Activated naive CD4-positive, alpha-beta T cell treated with anti-CD3 and anti-CD28 coated beads, Interleukin-2, amount 50 U/mL, for 72 hours (primary cell): ENCODE measurements at regions not wholly inside any gene's neighbourhood (a gene's known extent, or its start where the extent isn't known, plus 50 kb on each side); places are given as distances from the start of the nearest gene placed in this dataset.

Experiments used
- ATAC-seq, 2 donors: fragments of 150-1000 bp; cut with Tn5 transposase; 2 replicates each; pipeline ENCODE4 v1.10.0; 2021; ENCODE audit warnings: mild to moderate bottlenecking in 2 of 2, moderate library complexity in 2 of 2
- DNase-seq, 2 donors: peaks; one replicate each; pipeline ENCODE4 v3.0.0; 2021 to 2022; ENCODE audit warnings: low spot score in 2 of 2
- H3K27ac Mint-ChIP-seq, 2 donors: one replicate each; pipeline ENCODE4 v1.8.0; 2022; ENCODE audit warnings: mild to moderate bottlenecking in 2 of 2, mixed read lengths in 2 of 2
- H3K36me3 Mint-ChIP-seq, 2 donors: one replicate each; pipeline ENCODE4 v1.8.0; 2022; ENCODE audit warnings: mixed read lengths in 2 of 2
- H3K9me3 Mint-ChIP-seq, 2 donors: one replicate each; pipeline ENCODE4 v1.8.0; 2022; ENCODE audit warnings: mixed read lengths in 2 of 2

DNA sequence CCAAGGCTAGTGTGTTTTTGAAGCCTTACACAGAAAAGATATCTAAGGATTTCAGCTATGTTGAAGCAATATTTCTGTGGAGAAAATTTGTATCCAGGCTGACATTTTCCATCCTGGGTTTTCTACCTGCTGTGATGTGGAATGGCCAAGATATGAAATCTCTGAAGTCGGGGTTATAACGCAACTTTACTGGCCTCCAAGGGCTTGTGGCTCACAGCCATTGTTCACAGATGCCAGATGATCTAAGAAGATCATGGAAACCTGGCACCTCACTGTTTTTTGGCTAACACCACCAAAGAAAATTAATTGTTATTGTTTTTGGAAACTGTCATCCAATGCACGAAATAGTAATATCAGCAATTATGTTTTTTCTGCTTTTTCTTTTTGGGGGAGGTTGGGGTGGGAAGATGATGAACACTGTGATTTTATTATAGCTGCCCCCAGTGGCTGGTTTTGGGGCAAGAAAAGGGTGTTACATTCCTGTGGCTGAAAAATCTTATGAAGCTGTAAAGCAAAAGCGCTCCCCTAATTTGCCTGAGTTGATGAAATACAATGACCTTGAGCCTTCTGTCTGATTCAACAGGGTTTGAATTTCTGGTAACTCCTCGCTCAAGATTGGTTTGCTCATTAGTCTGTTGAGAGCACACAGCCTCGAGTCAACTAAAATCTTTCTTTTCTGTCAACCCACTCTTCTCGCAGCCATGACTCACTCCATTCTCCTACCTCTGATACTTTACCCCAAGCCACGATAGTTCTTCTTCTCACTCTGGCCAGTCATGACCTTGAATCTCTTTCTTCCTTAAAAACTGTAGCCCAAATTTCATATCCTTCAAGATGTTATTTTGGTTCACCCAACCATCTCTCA is 236.7 kb downstream of the PAX1 start:
- ATAC-seq: no peak
- H3K9me3 Mint-ChIP-seq: peaks cover 11 to 15% of the 10 kb centered on the region in 2 donors
- peaks cover 4% of the 10 kb centered on the region in 2 donors for H3K36me3 Mint-ChIP-seq
- H3K27ac Mint-ChIP-seq: no peak overlapping the region
- no peak for DNase-seq

GRCh38 chr20:21936720-21937380 is 231.4 kb downstream of the PAX1 start:
- peaks cover 0 to 3% of the 10 kb centered on the region in 2 donors for H3K9me3 Mint-ChIP-seq
- no peaks in the 10 kb centered on the region for H3K36me3 Mint-ChIP-seq
- no peak for DNase-seq
- no peak overlapping the region for H3K27ac Mint-ChIP-seq
- no peak for ATAC-seq

GRCh38 chr20:21936261-21936660 is 230.8 kb downstream of the PAX1 start:
- DNase-seq: no peak
- Mint-ChIP-seq H3K27ac (no peak overlapping the region), H3K9me3 (peaks cover 0 to 3% of the 10 kb centered on the region in 2 donors), H3K36me3 (no peaks in the 10 kb centered on the region)
- ATAC-seq: no peak

DNA sequence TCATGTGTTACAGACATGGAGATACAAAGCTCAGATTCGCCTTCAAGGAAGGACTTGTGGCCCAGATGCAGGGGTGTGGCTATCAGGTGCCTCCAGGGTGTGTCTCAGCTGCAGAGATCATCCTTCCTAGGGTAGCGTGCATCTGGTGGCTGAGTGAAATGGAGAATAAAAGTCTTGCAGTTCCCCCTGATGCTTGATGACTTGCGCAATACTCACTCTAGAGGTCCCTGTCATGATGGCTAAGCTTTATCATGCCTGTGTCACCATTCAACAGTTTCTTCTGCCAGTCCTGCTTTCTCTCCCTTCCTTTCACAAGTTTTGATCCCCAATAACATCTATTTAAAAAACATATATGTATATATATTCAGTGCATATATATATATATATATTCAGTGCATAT is 228.1 kb downstream of the PAX1 start:
- no peaks in the 10 kb centered on the region for H3K36me3 Mint-ChIP-seq
- peaks cover 0 to 4% of the 10 kb centered on the region in 2 donors for H3K9me3 Mint-ChIP-seq
- DNase-seq (no peak), ATAC-seq (no peak)
- no peak overlapping the region for H3K27ac Mint-ChIP-seq

DNA sequence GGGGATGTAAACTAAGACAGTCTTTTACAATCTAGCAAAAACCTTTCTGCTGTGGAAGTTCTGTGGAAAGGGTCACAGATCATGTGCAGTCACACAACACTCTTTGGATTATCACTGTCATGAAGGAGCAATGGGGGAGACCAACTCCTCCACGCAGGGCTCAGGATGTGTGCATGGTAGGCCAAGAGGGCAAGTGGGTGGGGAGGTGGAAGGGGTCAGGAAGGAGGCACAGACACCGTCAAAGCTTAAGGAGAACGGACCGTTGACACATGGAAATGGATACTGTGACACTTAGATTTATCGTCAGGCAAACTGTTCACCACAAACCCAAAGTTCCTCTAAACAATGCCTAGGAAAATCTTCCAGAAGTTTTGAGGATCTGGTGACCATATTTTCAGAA is 215.8 kb downstream of the PAX1 start:
- DNase-seq (no peak), ATAC-seq (no peak)
- H3K36me3 Mint-ChIP-seq: no peaks in the 10 kb centered on the region
- no peak overlapping the region for H3K27ac Mint-ChIP-seq
- peaks cover 17 to 27% of the 10 kb centered on the region in 2 donors for H3K9me3 Mint-ChIP-seq

DNA sequence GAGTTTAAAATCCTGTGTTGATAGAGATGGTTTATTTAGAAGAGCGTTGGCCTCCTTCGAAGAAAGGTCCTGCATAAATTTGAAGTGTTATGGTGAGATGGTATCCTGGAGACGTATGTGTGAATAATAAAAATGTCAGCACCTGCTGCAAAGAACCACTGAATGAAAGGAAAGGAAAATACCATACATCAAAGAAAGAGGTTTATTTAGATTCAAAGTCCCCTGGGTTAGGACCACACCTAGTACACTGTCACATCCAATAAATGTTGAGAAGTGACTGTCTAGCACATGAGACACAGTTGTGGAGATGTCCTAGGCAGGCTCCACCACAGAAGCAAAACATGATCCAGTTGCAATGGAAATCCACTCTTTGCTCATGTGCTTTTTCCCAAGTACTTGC is 214.7 kb downstream of the PAX1 start:
- no peak for DNase-seq
- Mint-ChIP-seq H3K9me3 (peaks cover 12 to 20% of the 10 kb centered on the region in 2 donors), H3K27ac (no peak overlapping the region), H3K36me3 (no peaks in the 10 kb centered on the region)
- no peak for ATAC-seq

DNA sequence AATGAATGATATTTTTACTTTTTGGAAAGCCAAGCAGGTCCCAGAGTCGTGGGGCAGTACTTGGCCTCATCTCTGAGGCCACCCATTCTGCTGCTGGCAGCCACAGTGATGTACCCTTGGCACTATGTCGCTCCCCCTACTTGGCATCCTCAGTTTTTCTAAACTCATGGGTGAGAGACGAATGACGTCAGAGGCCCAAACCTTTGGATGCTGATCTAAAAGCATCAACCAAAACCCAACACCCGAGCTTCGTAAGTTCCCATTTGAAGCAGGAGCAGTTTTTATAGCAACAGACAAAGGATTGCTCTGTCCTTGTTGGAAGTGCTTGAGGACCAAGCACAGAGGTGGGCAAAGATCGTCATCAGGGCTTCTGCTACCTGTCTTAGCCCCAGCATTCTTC is 212.9 kb downstream of the PAX1 start:
- H3K27ac Mint-ChIP-seq: no peak overlapping the region
- peaks cover 3 to 11% of the 10 kb centered on the region in 2 donors for H3K9me3 Mint-ChIP-seq
- H3K36me3 Mint-ChIP-seq: no peaks in the 10 kb centered on the region
- no peak for DNase-seq
- ATAC-seq: no peak

DNA sequence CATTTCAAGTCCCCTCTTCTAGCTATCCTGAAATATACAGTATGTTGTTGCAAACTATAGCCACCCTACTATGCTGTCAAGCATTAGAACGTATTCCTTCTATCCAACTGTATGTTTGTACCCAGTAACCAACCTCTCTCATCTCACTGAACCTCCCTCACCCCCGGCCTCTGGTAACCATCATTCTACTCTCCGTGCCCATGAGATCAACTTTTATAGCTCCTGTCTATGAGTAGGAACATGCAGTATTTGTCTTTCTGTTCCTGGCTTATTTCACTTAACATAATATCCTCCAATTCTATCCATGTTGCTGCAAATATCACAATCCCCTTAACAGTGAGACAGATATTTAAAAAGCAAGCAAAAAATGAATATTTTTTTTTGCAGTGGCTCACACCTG is 196.9 kb downstream of the PAX1 start:
- DNase-seq (no peak), ATAC-seq (no peak)
- H3K9me3 Mint-ChIP-seq: peaks cover 11 to 13% of the 10 kb centered on the region in 2 donors
- H3K27ac Mint-ChIP-seq: no peak overlapping the region
- H3K36me3 Mint-ChIP-seq: no peaks in the 10 kb centered on the region

DNA sequence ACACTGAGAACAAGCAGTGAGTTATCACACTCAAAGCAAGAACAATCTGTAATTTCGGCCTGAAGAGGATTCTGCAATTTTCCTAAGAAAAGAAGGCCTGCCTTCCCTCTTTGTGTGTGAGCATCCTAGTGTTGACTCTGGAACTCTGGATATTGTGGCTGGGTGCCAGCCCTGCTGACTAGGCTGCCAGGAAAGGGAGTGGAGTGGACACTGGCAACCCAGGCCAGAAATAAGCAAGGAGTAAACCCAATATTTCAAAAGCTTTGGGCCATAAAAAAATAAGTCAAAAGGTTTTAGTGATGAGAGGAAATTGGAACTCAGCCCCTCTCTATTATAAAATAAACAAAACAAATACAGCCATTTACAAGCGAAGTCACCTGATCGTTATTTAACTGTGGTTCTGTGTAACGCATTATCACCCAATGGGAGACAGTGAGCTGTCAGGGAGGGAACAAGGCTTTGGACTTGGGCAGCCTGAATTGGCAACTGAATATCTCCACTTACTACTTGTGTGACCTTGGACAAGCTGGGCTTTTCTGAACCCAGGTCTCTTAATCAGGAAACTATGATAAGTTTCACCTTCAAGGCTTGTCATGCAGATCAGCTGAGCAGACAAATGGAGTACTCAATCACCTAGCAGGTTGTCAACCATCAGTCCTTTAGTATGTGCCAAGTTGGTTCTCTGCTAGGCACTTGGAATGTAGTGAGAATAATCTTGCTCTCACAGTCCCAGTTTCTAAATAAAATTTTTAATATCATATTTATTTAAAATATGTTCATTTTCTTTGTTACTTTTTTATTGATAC is 196.2 kb downstream of the PAX1 start:
- DNase-seq (no peak), ATAC-seq (no peak)
- H3K9me3 Mint-ChIP-seq: peaks cover 13 to 14% of the 10 kb centered on the region in 2 donors
- H3K27ac Mint-ChIP-seq: no peak overlapping the region
- H3K36me3 Mint-ChIP-seq: no peaks in the 10 kb centered on the region

DNA sequence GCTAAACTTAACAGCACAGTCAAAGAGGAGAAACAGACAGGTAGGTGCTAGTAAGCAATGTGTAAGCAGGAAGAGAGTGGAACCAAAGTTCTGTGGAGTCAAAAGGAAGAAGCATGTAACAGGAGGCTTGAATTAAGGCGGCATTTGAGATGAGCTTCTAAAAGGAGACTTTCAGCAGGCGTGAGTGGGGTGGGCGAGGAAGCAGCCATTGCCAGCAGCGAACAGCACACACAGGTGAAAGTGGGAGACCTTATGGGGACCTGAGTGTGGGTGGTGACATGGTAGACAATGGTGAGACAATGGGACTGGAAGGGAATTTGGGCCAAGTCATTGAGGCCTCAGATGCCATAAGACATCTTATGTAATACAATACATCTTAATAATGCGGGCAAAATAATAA is 195.0 kb downstream of the PAX1 start:
- no peak for ATAC-seq

DNA sequence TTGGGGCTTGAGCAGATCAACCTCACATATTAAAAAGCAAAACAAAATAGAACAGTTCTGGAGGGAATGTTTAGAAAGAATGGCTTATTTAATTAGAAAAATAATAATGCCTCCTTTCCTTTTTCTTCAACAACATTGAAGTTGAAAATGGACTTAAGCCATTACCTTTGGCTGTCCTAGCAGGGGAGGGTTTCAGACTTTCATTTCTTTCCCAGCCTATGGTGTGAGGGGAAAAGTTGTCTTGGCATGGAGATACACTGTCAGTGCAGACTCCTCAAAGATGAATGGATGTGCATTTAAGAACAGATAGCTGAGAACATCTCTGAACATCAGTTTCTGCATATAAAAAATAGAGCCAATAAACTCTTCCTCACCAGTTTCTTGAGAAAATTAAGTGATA is 169.5 kb downstream of the PAX1 start:
- H3K9me3 Mint-ChIP-seq: peaks cover 4 to 17% of the 10 kb centered on the region in 2 donors
- no peaks in the 10 kb centered on the region for H3K36me3 Mint-ChIP-seq
- no peak for DNase-seq
- no peak for ATAC-seq
- no peak overlapping the region for H3K27ac Mint-ChIP-seq

More for the DNA sequence above, 195.0 kb downstream of the PAX1 start:
- no peak for DNase-seq
- H3K27ac Mint-ChIP-seq: no peak overlapping the region
- peaks cover 10 to 13% of the 10 kb centered on the region in 2 donors for H3K9me3 Mint-ChIP-seq
- H3K36me3 Mint-ChIP-seq: no peaks in the 10 kb centered on the region

- H3K36me3 Mint-ChIP-seq: no peaks in the 10 kb centered on the region
- no peak overlapping the region for H3K27ac Mint-ChIP-seq
- ATAC-seq: no peak
- H3K9me3 Mint-ChIP-seq: peaks cover 4 to 15% of the 10 kb centered on the region in 2 donors
- no peak for DNase-seq
Observed at GRCh38 chr20:21874127-21874526, 168.7 kb downstream of the PAX1 start.

DNA sequence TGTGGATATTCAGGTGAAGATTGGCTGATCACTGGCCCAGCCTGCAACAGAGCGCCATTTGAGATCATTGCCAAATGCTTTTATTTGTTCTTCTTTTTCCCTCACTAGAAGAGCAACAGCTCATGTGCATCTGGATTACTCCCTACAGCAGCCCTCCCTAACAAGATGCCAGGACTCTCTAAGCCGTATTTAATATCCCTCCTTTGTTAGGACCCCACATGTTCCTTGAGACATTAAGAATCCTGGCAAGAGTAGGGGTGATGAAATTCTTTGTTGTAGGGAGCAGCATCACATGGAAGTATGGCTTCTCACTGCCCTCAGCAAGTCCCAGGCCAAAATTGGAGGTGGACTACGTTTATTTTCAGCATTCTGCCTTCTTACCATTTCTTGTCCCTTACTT is 167.8 kb downstream of the PAX1 start:
- H3K9me3 Mint-ChIP-seq: peaks cover 4 to 15% of the 10 kb centered on the region in 2 donors
- no peak overlapping the region for H3K27ac Mint-ChIP-seq
- H3K36me3 Mint-ChIP-seq: no peaks in the 10 kb centered on the region
- no peak for DNase-seq
- no peak for ATAC-seq

DNA sequence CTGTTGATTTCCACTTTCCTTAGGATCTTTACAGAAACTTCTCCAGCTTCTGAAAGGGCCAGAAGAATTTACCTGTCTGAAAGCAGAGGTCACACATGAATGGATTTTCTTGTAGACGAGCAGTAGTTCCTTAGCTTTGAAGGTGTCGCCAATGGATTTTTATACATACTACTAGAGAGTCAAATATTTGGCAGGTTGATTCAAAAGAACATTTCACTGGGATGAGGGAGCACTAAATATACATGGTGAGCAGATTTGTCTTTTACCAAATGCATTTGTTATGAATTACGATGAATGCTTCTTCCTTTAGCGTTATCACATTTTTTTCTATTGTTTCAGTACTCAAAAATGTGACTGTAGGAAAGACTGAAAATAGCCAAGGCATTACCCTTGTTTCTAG is 162.3 kb downstream of the PAX1 start:
- no peaks in the 10 kb centered on the region for H3K36me3 Mint-ChIP-seq
- no peak overlapping the region for H3K27ac Mint-ChIP-seq
- DNase-seq: no peak
- no peak for ATAC-seq
- peaks cover 5 to 8% of the 10 kb centered on the region in 2 donors for H3K9me3 Mint-ChIP-seq

- peaks cover 4 to 8% of the 10 kb centered on the region in 2 donors for H3K9me3 Mint-ChIP-seq
- no peaks in the 10 kb centered on the region for H3K36me3 Mint-ChIP-seq
- no peak overlapping the region for H3K27ac Mint-ChIP-seq
Observed at GRCh38 chr20:21867353-21867752, 161.9 kb downstream of the PAX1 start.

GRCh38 chr20:21862956-21863355 is 157.5 kb downstream of the PAX1 start:
- DNase-seq (no peak), ATAC-seq (no peak)
- peaks cover 21 to 23% of the 10 kb centered on the region in 2 donors for H3K9me3 Mint-ChIP-seq
- no peak overlapping the region for H3K27ac Mint-ChIP-seq
- H3K36me3 Mint-ChIP-seq: no peaks in the 10 kb centered on the region

More at GRCh38 chr20:21867353-21867752, 161.9 kb downstream of the PAX1 start:
- DNase-seq (no peak), ATAC-seq (no peak)
